Astrocyte of the spinal cord (primary cell): ENCODE measurements at regions not wholly inside any gene's neighbourhood (a gene's known extent, or its start where the extent isn't known, plus 50 kb on each side); places are given as distances from the start of the nearest gene placed in this dataset.

Experiments used
- DNase-seq: peaks from one replicate; pipeline ENCODE4 v3.0.0; 2011; ENCODE audit warnings: low read depth, low spot score
- H3K4me3 ChIP-seq: 2 replicates; pipeline ENCODE4 v1.5.1; 2011; ENCODE audit warnings: low read depth, mild to moderate bottlenecking, low read length, moderate library complexity
- CTCF ChIP-seq: IDR thresholded peaks from 2 replicates; pipeline ENCODE4 v1.5.1; 2012; ENCODE audit warnings: low read depth, mild to moderate bottlenecking, low read length, inconsistent platforms
- in situ Hi-C: cut with HindIII; loops from 2 replicates; pipeline ENCODE4 v1.10.0; 2017; ENCODE audit warnings: low sequenced_read_pairs

- DNase-seq = no peak
- in situ Hi-C loops = no loop called here
- TF ChIP-seq CTCF = no peak
- H3K4me3 ChIP-seq = no peak overlapping the region
These were observed 536.3 kb downstream of the PTPRU start for GRCh38 chr1:29772584-29773100.

- no peak for DNase-seq
- in situ Hi-C loops = no loop called here
- no peak overlapping the region for H3K4me3 ChIP-seq
- TF ChIP-seq CTCF = no peak
These were observed 531.6 kb downstream of the PTPRU start for GRCh38 chr1:29767769-29768425.

GRCh38 chr1:29767088-29767685 is 530.9 kb downstream of the PTPRU start:
- no peak for DNase-seq
- in situ Hi-C loops = no loop called here
- TF ChIP-seq CTCF = no peak
- no peak overlapping the region for H3K4me3 ChIP-seq

GRCh38 chr1:29762635-29763034 is 526.3 kb downstream of the PTPRU start:
- TF ChIP-seq CTCF = no peak
- in situ Hi-C loops = no loop called here
- no peak overlapping the region for H3K4me3 ChIP-seq
- no peak for DNase-seq

GRCh38 chr1:29761159-29761928 is 525.0 kb downstream of the PTPRU start:
- no peak for TF ChIP-seq CTCF
- no peak overlapping the region for H3K4me3 ChIP-seq
- in situ Hi-C loops = no loop called here

GRCh38 chr1:29760067-29760564 is 523.8 kb downstream of the PTPRU start:
- no peak overlapping the region for H3K4me3 ChIP-seq
- TF ChIP-seq CTCF = no peak
- DNase-seq = no peak
- in situ Hi-C loops = no loop called here

More at GRCh38 chr1:29761159-29761928, 525.0 kb downstream of the PTPRU start:
- DNase-seq = no peak
